LNCaP clone FGC (cell line): ENCODE measurements at regions not wholly inside any gene's neighbourhood (a gene's known extent, or its start where the extent isn't known, plus 50 kb on each side); places are given as distances from the start of the nearest gene placed in this dataset.
"Not testable (repeated sequence)": the region's sequence is repeated elsewhere in the genome, so short reads cannot be mapped to it uniquely, and the experiment has no call there.

Source experiments
- DNase-seq: peaks from one replicate; pipeline ENCODE4 v3.0.0-alpha.2; 2011; ENCODE audit warnings: low read depth
- H3K4me3 ChIP-seq: 2 replicates; pipeline ENCODE4 v1.5.1; 2011; ENCODE audit warnings: mild to moderate bottlenecking, low read depth, low read length, control low read depth
- CTCF ChIP-seq: IDR thresholded peaks from 2 replicates; pipeline ENCODE4 v1.5.1; 2012; ENCODE audit warnings: mild to moderate bottlenecking; ENCODE audit not compliant: control insufficient read depth, insufficient read depth; ENCODE audit errors: extremely low read depth

- TF ChIP-seq CTCF = no peak
- no peak overlapping the region for H3K4me3 ChIP-seq
- no peak for DNase-seq
Observed at GRCh38 chr5:100694100-100694499, 158.9 kb downstream of the FAM174A start.

- DNase-seq = no peak
- TF ChIP-seq CTCF = 0 out of 2 replicates have a peak, but pooled peaks have one; percentile 8
- no peak overlapping the region for H3K4me3 ChIP-seq
Observed at GRCh38 chr5:100697970-100698369, 162.8 kb downstream of the FAM174A start.

- TF ChIP-seq CTCF = peak; percentile 31; the same call in 1 of the 2 replicates
- no peak overlapping the region for H3K4me3 ChIP-seq
- DNase-seq = no peak
Observed at GRCh38 chr5:100706776-100707175, 171.6 kb downstream of the FAM174A start.

- no peak for DNase-seq
- no peak overlapping the region for H3K4me3 ChIP-seq
- TF ChIP-seq CTCF = no peak
Observed at GRCh38 chr5:100708645-100709171, 173.5 kb downstream of the FAM174A start.

GRCh38 chr5:100709771-100710170, 174.6 kb downstream of the FAM174A start:
- no peak for TF ChIP-seq CTCF

GRCh38 chr5:100714780-100715179, 179.6 kb downstream of the FAM174A start:
- H3K4me3 ChIP-seq, DNase-seq: not testable (repeated sequence)

More at GRCh38 chr5:100709771-100710170, 174.6 kb downstream of the FAM174A start:
- H3K4me3 ChIP-seq = no peak overlapping the region
- DNase-seq = no peak

GRCh38 chr5:100722657-100723056, 180.4 kb downstream of the ST8SIA4 start:
- no peak for DNase-seq
- no peak for TF ChIP-seq CTCF
- no peak overlapping the region for H3K4me3 ChIP-seq
